Astrocyte (in vitro differentiated cells and primary cell): ENCODE measurements at regions not wholly inside any gene's neighbourhood (a gene's known extent, or its start where the extent isn't known, plus 50 kb on each side); places are given as distances from the start of the nearest gene placed in this dataset.

Source experiments
- DNase-seq: peaks from one replicate; pipeline ENCODE4 v3.0.0-alpha.2; 2010; ENCODE audit warnings: low read depth
- FAIRE-seq: peaks from 2 replicates; lab custom pipeline; 2011; peaks lifted over from hg19 to GRCh38; lab: Jason Lieb, UNC
- H2AFZ ChIP-seq: 2 replicates; pipeline ENCODE4 v1.6.0; 2012; ENCODE audit warnings: low read depth, low read length, inconsistent platforms
- H3K27ac ChIP-seq: 2 replicates; pipeline ENCODE4 v1.5.1; 2011; ENCODE audit warnings: low read depth, low read length, inconsistent platforms
- H3K27me3 ChIP-seq: 2 replicates; pipeline ENCODE4 v1.6.0; 2011; ENCODE audit warnings: low read length, inconsistent platforms; ENCODE audit not compliant: insufficient read depth
- H3K36me3 ChIP-seq: 2 replicates; pipeline ENCODE4 v1.5.1; 2011; ENCODE audit warnings: low read length, inconsistent platforms; ENCODE audit not compliant: insufficient read depth
- H3K4me1 ChIP-seq: 2 replicates; pipeline ENCODE4 v1.5.1; 2011; ENCODE audit warnings: low read length, inconsistent platforms; ENCODE audit not compliant: insufficient read depth
- H3K4me2 ChIP-seq: 2 replicates; pipeline ENCODE4 v1.6.0; 2012; ENCODE audit warnings: low read length, inconsistent platforms
- H3K4me3 ChIP-seq: 2 replicates; pipeline ENCODE4 v1.5.1; 2011; ENCODE audit warnings: low read depth, mild to moderate bottlenecking, low read length, inconsistent platforms; ENCODE audit not compliant: insufficient read depth
- H3K79me2 ChIP-seq: 2 replicates; pipeline ENCODE4 v1.6.0; 2012; ENCODE audit warnings: mild to moderate bottlenecking, low read length, inconsistent platforms; ENCODE audit not compliant: insufficient read depth
- H3K9ac ChIP-seq: 2 replicates; pipeline ENCODE4 v1.6.0; 2012; ENCODE audit warnings: mild to moderate bottlenecking, low read length, inconsistent platforms
- H3K9me3 ChIP-seq: 2 replicates; pipeline ENCODE4 v1.5.1; 2012; ENCODE audit warnings: low read depth, mild to moderate bottlenecking, low read length, inconsistent platforms; ENCODE audit not compliant: insufficient read depth
- H4K20me1 ChIP-seq: 2 replicates; pipeline ENCODE4 v1.6.0; 2012; ENCODE audit warnings: low read length, inconsistent platforms; ENCODE audit not compliant: insufficient read depth
- H3K27ac Mint-ChIP-seq: one replicate; pipeline ENCODE4 v1.8.0; 2021; ENCODE audit warnings: mild to moderate bottlenecking, mixed read lengths; ENCODE audit not compliant: unreplicated experiment
- H3K27me3 Mint-ChIP-seq: one replicate; pipeline ENCODE4 v1.8.0; 2021; ENCODE audit warnings: low read depth, mixed read lengths; ENCODE audit not compliant: unreplicated experiment
- H3K36me3 Mint-ChIP-seq: one replicate; pipeline ENCODE4 v1.8.0; 2021; ENCODE audit warnings: low read depth, mixed read lengths; ENCODE audit not compliant: unreplicated experiment
- H3K4me1 Mint-ChIP-seq: one replicate; pipeline ENCODE4 v1.8.0; 2021; ENCODE audit warnings: low read depth, mixed read lengths; ENCODE audit not compliant: unreplicated experiment
- H3K4me3 Mint-ChIP-seq: one replicate; pipeline ENCODE4 v1.8.0; 2021; ENCODE audit warnings: mild to moderate bottlenecking, moderate library complexity, mixed read lengths; ENCODE audit not compliant: unreplicated experiment
- H3K9me3 Mint-ChIP-seq: one replicate; pipeline ENCODE4 v1.8.0; 2021; ENCODE audit warnings: mild to moderate bottlenecking, mixed read lengths; ENCODE audit not compliant: unreplicated experiment
- EZH2 ChIP-seq: IDR thresholded peaks from 2 replicates; pipeline ENCODE4 v1.6.1; 2012; ENCODE audit warnings: mild to moderate bottlenecking, low read length, inconsistent platforms; ENCODE audit not compliant: insufficient read depth
- TF ChIP-seq, protein P1 (sequence below): IDR thresholded peaks from 2 replicates; pipeline ENCODE4 v1.5.1; 2011; ENCODE audit warnings: low read depth, mild to moderate bottlenecking, inconsistent platforms, low read length, moderate library complexity; ENCODE audit not compliant: insufficient read depth

DNA sequence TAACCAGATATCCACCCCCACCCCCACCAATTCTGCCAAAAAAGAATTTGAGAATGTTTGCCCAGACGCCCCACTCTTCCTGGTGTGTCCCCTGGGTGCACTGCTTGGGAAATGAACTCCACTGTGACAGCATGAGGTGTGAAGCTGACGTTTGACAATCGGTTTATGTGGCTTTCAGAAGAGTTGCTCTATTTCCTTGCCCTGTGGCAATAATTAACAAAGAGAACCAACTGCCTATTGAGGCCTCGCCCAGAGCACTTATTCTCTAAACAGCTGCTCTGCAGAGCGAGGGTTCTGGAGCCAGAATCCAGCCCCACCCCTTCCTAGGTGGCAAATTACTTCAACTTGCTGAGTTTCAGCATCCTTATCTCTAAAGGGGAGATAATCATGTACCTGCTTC lies 115.8 kb upstream of the SIX3 start:
- FAIRE-seq (no peak), DNase-seq (no peak)
- Histone ChIP-seq H3K4me2 (no peak overlapping the region), H3K4me1 (no peaks in the 10 kb centered on the region), H3K9ac (no peak overlapping the region), H3K79me2 (no peaks in the 10 kb centered on the region), H3K4me3 (no peak overlapping the region), H3K9me3 (no peaks in the 10 kb centered on the region), H3K27me3 (peaks cover 3% of the 10 kb centered on the region), H2AFZ (no peak overlapping the region), H3K27ac (no peak overlapping the region), H3K36me3 (no peaks in the 10 kb centered on the region), H4K20me1 (no peaks in the 10 kb centered on the region)
- no peaks in the 10 kb centered on the region for H3K9me3 Mint-ChIP-seq
- no peak overlapping the region for H3K4me3 Mint-ChIP-seq
- no peaks in the 10 kb centered on the region for H3K36me3 Mint-ChIP-seq
- peaks cover 11% of the 10 kb centered on the region for H3K27me3 Mint-ChIP-seq
- H3K4me1 Mint-ChIP-seq = no peaks in the 10 kb centered on the region
- H3K27ac Mint-ChIP-seq = no peak overlapping the region
- no peak for TF ChIP-seq EZH2
- TF ChIP-seq, protein P1, sequence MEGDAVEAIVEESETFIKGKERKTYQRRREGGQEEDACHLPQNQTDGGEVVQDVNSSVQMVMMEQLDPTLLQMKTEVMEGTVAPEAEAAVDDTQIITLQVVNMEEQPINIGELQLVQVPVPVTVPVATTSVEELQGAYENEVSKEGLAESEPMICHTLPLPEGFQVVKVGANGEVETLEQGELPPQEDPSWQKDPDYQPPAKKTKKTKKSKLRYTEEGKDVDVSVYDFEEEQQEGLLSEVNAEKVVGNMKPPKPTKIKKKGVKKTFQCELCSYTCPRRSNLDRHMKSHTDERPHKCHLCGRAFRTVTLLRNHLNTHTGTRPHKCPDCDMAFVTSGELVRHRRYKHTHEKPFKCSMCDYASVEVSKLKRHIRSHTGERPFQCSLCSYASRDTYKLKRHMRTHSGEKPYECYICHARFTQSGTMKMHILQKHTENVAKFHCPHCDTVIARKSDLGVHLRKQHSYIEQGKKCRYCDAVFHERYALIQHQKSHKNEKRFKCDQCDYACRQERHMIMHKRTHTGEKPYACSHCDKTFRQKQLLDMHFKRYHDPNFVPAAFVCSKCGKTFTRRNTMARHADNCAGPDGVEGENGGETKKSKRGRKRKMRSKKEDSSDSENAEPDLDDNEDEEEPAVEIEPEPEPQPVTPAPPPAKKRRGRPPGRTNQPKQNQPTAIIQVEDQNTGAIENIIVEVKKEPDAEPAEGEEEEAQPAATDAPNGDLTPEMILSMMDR = no peak

DNA sequence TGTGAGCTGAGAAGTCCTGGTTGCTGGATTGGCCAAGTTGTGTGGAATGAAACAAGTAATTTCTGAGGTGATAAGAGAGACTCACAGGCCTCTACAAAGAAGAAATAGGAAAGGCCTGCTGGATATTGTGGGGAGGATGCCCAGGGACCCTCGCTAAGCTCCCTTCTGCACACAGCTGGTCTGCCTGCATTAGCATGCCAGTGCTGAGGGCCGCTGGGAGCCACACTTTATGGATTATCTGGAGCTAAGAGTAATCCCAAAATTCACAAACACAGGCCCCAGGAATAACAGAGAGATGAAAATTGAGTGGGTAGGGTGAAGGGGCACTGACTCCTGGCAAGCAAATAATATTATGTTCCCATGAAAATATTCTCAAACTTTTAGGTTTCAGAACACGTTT lies 114.9 kb upstream of the SIX3 start:
- Histone ChIP-seq H3K4me1 (no peaks in the 10 kb centered on the region), H4K20me1 (no peaks in the 10 kb centered on the region), H3K4me2 (no peak overlapping the region), H3K4me3 (no peak overlapping the region), H3K27ac (no peak overlapping the region), H3K79me2 (no peaks in the 10 kb centered on the region), H3K9ac (no peak overlapping the region), H2AFZ (no peak overlapping the region), H3K9me3 (no peaks in the 10 kb centered on the region), H3K27me3 (peaks cover 3% of the 10 kb centered on the region), H3K36me3 (no peaks in the 10 kb centered on the region)
- no peak overlapping the region for H3K27ac Mint-ChIP-seq
- H3K4me1 Mint-ChIP-seq = no peaks in the 10 kb centered on the region
- peaks cover 6% of the 10 kb centered on the region for H3K27me3 Mint-ChIP-seq
- H3K9me3 Mint-ChIP-seq = no peaks in the 10 kb centered on the region
- FAIRE-seq (no peak), DNase-seq (no peak)
- no peaks in the 10 kb centered on the region for H3K36me3 Mint-ChIP-seq
- TF ChIP-seq EZH2 = no peak
- TF ChIP-seq, protein P1 = no peak
- H3K4me3 Mint-ChIP-seq = no peak overlapping the region

DNA sequence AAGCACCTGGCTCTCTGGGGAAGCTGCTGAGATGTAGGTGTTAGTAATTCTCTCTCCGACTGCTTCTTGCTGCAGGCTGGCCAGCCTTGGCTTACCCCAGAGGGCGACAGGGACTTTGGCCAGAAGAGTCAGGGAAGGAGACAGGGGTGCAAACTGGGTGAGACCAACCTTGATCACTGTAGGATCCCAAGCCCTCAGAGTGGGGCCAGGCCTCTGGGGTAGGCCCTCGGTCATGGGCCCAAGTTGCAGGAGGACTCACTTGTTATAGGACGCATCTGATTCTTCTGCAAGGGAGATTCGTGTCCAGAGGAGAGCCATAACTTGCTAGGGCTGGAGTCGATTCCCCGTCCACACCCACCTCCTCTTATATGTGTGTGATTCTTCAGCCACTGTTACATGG lies 111.7 kb upstream of the SIX3 start:
- Histone ChIP-seq H4K20me1 (no peaks in the 10 kb centered on the region), H3K4me3 (no peak overlapping the region), H3K4me1 (no peaks in the 10 kb centered on the region), H3K4me2 (no peak overlapping the region), H2AFZ (no peak overlapping the region), H3K27me3 (peaks cover 2% of the 10 kb centered on the region), H3K79me2 (no peaks in the 10 kb centered on the region), H3K9me3 (no peaks in the 10 kb centered on the region), H3K27ac (no peak overlapping the region), H3K36me3 (no peaks in the 10 kb centered on the region), H3K9ac (no peak overlapping the region)
- DNase-seq (no peak), FAIRE-seq (no peak)
- Mint-ChIP-seq H3K9me3 (peaks cover 12% of the 10 kb centered on the region), H3K4me1 (peaks cover 7% of the 10 kb centered on the region), H3K27me3 (peaks cover 2% of the 10 kb centered on the region), H3K4me3 (no peak overlapping the region), H3K36me3 (no peaks in the 10 kb centered on the region), H3K27ac (no peak overlapping the region)
- TF ChIP-seq, protein P1 = no peak
